ENCODE measurements at regions not wholly inside any gene's neighbourhood (a gene's known extent, or its start where the extent isn't known, plus 50 kb on each side); places are given as distances from the start of the nearest gene placed in this dataset.

DNA sequence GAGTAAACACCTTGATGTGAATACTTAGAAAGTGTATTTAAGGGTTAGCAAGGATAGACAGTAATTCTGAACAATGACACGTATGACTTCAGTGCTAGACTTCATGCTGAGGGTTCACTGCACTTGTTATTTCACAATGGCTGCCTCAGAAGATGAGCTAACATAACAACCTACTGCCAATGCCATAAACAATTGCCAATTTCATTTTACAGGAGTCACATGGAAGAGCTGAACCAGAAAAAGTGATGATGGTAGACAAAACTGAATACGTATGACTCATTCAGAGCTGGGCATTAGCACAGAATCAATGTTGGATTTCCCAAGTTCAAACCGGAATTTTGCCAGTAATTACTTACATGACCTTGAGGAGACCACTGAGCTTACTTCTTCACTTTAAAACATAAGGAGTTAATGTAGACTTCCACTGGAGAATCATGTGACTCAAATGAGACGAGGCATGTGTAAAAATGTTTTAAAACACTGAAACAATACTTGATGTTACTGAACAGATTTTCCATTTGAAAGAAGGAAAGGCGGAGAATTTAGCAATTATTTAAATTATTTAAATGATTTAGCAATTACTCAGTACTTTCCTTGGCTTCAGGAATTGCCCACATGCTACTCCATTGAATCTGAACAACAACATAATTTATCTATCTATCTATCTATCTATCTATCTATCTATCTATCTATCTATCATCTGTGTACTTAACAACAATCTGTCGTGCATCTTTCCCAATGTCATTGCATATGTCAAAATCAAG lies 868.5 kb upstream of the SLIT2 start:
- no peak for DNase-seq

DNA sequence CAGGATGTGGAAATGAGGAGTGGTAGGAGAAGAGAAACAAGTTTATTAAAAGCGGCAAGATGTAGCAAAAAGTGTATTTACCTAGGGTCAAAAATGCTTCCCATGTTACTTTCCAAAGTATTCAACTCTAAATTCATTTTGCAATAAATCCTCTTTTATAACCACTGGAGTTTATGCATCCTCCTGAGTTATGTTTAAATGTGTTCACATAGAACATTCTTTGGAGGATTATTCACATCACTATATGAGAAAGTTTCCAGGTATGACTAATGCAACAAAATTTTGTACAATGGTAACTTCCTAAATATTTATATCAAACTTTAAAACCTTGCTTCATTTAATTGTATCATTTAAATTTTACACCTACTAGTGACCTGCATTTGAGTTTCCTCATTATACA lies 870.6 kb upstream of the SLIT2 start:
- DNase-seq: no peak

DNA sequence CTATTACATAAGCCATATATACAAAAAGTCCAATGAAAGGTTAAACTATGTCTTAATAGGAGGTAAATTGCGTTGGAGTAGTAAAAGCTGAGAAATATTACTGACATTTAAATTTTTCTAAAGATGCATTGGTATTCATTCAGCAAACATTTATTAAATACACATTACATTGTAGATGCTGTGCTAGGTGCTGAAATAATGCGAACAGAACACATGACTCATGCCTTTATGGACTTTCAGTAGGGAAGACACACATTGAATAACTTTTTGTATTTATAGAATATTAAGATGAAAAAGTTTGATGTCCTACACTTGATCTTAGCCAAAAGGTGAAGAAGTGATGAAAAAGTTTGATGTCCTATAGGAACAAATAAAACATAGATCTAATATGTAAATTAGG lies 871.1 kb upstream of the SLIT2 start:
- no peak for DNase-seq

DNA sequence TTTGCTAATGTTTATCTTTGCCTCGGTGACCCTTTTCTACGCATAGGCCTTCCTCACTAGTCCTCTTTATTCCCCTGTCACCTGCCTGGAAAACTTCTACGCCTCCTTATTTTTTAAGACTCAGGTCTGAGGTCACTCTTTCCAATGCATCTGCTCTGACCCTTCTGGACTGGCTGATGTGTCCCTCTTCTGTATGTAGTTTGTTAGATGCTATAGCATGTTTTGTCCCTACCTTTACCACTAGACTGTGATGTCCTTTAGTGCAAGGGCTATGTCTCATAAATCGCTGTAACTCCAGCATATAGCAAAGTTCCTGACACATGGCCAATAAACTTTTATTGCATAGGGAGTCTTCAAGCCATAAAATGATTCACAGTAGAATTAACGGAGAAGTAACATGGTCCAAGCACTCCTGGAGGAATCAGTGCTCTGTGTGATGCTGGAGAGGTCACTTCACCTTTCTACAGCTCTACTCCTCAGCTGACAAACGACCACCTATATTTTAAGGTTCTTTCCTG lies 872.5 kb upstream of the SLIT2 start:
- no peak for DNase-seq

DNA sequence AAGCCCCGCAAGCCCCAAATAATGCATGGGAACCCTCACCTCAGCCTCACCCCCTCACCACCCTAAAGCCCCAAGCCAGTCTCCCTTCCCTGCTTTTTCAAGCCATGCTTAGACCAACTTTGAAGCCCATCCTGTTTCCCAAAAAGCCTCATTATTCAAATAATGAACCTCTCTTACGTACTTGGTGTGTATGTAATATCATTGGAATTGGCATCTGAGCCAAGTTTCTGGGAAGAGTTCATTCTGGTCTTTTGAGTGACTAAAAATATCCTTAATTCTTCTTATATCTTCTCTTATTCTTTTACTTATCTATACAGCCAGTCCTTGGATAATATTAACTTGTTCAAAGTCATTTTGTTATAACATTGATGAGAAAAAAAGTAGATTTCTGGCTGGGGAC lies 875.8 kb upstream of the SLIT2 start:
- DNase-seq: no peak

DNA sequence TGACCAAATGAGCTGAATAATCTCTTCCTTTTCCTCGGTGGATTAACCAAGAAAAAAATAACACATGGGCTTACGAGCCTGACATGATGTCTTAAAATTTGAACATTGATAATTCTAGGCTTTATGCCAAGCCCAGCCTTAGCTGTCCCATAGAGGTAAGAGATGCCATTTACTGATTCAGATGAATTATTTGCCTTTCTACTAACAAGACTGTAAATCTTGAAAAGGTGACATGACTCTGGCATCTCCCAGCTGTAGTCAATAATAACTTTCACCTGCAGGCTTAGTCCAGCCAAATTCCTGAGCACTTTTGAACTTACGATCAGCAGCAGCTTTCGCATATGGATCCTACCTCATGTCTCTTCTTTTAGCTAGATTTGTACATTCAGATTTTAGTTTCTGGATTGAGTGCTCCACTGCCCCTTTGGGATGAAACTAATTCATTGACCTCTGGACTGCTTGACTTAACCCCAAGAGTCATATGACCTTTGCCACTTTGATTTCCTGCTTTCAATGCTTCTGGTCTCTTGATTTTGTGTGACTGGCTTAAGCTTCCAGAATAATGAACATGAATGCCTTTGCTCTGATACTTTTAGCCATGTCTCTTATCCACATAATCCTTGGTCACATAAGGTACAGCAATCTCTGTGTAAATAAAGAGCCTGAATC lies 876.4 kb upstream of the SLIT2 start:
- DNase-seq: no peak

DNA sequence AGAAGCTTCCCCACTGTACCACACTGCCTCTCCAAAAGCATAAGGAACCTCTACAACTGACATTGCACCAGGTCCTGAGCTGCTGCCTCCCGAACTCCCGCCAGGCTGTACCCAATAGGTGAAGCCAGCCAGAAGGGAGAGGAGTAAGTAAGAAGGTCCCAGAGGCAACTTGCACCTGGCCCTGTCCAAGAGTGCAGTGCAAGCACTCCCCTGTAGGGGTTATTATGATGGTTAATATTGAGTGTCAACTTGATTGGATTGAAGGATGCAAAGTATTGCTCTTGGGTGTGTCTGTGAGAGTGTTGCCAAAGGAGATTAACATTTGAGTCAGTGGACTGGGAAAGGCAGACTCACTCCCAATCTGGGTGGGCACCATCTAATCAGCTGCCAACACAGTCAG lies 879.3 kb upstream of the SLIT2 start:
- no peak for DNase-seq

DNA sequence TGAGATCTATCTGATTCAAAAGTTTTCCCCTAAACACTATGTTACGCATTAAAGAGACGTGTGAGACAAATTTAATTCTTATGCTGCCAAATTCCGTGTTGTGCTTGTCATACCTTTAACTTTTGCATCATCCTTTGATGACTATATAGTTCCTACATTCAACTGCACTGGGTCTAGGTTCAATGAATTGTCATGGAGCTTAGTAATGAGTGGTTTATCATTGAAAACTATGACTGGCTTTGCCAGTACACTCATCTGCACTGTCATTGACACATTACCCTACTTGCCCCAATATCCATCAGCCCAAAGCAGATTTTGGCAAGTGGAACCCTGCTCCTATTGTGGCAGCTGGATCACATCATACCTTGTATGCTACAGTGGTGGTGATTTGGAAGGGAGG lies 882.9 kb upstream of the SLIT2 start:
- no peak for DNase-seq

DNA sequence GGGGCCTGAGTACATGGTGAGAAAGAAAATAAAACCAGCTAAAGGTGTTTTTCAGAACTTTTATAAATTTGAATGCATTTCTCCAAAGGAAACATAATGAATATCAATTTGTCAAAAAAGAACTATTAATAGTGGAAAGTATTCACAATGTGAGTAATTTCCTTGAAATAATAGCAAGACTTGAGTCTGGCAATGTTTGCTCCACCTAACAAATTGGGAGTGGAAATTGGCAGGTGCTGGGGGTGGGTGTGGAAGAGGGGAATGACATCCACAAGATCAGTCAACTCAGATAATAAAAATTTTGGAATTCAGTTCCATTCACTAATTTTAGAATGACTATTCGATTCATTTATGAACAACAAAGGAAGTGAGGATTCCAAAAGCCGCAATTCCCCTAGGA lies 884.8 kb upstream of the SLIT2 start:
- no peak for DNase-seq

DNA sequence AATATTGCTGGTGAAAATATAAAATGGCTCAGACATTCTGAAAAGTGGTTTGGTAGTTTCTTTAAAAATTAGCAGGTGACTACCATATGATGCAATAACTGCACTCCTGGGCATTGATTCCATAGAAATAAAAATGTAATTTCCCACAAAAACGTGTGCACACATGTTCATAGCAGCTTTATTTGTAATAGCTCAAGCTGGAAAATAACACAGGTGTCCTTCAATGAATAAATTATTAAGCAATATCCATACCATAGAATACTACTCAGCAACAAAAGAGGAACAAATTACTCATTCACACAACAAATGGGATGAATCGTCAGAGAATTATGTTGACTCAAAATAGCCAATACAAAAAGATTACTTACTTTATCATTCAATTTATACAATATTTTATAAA lies 893.7 kb upstream of the SLIT2 start:
- DNase-seq: no peak

DNA sequence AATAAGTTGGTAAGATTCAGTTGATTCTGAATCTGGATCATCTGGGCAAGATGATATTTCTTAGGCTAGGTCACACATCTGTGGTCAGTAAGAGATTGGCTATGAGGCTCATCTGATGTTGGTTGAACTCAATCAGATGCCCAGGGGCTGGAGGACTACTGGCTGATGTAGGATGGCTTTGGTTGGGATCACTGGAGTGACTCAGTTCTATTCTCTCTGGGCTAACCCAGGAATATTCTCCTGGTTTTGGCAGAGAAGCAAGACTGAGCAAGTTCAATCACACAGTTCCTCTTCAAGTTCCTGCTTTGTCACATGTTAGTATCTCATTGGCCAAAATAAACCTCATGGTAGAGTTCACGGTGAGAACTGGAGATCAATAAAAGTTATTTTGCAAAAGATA lies 902.3 kb upstream of the SLIT2 start:
- DNase-seq: no peak

DNA sequence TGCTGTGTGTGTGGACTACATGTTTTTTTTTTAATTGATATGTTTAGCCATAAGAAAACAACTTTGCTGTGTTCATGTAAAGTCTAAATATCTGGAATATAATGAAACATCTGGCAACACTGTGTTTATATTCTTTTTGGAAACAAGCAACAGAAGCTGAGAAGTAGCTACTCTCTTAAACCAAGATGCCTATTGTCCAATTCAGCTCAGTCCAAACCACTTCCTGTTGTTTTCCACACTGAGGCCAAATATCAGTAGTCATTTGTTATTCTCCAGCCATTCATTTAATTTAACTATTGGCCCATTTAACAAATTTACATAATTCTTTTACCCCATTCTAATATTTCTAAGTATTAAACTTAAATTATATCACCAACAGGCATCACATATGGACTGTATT lies 903.0 kb upstream of the SLIT2 start:
- DNase-seq: no peak

DNA sequence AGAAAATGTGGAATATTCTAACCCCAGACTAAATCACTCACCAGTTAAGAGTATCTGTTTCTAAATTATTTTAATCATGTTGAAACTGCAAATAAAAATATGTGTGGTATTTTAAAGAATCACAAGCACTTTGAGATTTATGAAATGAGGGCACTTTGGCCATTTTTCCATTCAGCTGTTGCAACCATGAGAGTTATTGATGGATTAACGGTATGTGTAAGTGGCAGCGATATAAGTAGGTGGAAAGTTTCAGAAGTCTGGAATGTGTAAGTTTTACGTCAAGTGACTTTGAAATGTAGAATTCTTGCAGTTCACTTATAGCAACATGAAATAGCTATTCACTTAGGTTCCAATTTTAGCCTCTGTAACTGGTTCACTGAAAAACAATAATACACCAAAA lies 905.1 kb upstream of the SLIT2 start:
- no peak for DNase-seq

DNA sequence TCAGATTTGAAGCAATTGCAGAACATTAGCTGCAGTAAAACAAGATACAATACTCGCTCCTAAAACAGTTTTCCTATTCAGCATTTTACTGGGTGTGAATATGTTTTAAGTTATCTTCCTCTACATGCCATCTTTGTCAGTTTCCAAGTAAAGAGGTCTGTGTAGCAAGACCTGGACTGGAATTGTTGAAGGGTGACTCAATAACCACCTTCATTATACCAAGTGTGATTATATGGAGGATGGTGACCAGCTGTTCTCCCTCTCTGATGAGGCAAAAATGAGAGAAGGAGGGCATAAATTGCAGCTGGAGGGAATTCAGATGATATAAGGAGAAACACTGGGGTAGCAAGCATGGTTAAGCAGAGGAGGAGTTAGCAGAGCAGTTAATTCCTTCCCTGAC lies 922.1 kb upstream of the SLIT2 start:
- no peak for DNase-seq

DNA sequence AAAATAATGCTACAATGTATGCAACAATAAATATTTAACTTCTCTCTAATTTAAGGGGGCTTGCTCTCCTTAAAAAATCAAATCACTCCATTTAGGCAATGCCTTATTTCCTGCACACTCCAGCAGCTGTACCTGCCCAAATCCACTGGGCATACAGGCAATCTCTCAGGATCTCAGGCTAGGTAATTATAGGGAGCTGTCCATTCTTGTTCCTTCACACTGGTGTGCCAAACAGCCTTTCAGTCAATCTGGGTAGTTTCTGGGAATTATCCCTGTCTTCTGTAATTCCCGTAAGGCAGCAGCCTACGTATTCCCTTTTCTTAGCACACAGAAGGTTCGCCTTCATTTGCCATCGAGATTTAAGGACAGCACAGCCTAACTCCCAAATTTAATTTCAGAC lies 922.6 kb upstream of the SLIT2 start:
- DNase-seq: no peak

DNA sequence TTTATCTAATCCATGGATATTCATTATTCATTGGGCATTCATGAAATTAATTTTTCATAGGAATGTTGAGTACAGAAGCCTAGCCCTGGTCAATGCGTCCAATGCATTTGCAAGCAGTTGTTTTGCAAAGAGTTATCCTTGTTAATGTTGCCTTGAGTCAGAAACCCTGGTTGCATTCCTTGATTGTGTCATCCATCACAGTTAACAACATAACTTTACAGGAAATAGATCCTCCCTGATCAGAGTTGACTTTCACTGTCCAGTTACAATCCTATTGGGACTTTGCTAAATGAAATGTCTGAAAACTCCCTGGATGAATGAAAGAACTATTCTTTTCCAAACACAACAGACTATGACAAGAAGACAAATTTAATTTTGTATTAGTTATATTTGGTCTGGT lies 924.3 kb upstream of the SLIT2 start:
- no peak for DNase-seq

DNA sequence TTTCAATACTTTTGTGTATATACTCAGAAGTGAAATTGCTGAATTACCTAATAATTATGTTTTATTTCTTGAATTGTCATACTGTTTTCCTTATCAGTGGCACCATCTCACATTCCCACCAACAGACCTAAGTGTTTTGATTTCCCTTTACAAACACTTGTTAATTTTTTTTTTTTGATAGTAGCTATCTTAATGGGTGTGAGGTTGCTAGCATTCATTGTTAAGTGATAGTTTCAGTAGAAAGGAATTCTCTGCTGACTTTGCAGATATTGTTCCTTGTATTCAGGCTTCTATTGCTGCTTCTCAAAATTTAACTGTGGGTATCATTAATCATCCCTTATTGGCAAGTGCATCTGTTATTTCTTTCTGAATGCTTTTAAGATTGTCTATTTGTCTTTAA lies 927.5 kb upstream of the SLIT2 start:
- DNase-seq: no peak

DNA sequence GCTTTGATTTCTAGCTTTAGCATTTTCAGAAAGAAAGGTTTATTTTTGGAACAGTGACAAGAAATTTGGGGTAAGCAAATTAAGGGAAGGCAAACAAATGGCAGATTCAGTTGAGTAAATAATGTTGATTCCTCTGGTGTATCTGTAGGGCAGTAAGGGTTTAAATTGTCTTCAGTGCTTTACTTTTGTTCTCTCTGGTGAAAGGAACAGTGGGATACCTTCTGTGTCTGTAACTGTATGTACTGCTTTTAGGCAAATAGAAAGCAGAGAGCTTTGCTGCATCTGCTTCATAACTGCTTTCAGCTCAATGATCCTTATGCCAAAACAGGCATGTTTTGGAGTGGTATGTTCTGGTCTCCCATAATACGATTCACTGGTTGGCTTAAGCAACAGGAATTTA lies 932.1 kb upstream of the SLIT2 start:
- no peak for DNase-seq

DNA sequence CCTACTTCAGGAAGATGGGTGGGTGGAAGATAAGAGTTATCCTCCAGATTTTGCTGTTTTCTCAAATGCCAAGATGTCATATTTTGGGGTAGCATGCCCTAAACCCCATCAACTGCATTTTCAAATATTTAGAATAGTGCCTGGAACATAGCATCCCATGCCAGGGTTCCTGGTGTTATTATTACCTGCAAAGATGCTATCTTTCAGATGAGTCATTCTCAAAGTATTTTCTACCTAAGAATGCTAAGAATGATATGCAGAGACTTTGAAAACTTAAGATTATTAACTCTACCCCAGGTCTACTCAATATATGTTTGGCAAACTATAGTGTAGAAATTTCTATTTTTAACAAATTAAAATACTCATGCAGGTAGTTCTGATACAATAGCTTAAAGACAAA lies 934.3 kb upstream of the SLIT2 start:
- DNase-seq: no peak

DNA sequence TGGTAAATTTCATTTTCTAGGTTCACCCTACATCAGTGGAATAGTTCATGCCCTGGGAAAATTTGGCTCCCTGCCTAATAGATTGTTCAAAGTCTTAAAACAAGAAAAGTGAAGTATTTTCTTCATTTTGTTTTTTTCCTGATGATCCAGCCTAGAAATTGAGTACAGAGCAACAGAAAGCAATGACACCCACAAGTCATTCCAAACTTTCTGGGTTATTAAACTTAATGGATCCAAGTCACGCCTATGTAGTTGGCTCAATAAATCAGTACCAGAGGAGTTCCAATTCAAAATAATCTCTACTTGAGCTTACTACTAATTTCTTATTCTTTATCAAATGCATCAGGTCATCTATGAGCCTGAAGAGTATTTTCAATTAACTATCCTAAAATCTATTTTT lies 937.6 kb upstream of the SLIT2 start:
- DNase-seq: no peak

DNA sequence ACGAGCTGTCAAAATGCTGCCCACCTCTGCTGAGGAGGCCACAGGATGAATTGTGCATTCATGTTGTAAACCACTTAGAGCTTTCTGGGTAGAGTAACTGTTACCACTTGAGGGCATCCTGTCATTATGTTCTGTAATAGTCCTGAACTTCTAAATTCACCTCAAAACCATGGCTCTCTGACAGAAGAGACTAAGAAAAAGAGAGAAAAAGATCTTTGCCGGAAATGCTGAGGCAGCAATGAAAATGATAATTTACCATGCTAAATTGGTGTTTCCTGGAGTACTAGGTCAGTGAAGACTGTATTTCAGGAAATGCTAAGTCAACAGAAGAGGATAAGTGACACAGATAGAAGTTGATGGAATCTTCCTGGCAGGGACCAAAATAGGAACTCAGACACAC lies 942.3 kb upstream of the SLIT2 start:
- no peak for DNase-seq

DNA sequence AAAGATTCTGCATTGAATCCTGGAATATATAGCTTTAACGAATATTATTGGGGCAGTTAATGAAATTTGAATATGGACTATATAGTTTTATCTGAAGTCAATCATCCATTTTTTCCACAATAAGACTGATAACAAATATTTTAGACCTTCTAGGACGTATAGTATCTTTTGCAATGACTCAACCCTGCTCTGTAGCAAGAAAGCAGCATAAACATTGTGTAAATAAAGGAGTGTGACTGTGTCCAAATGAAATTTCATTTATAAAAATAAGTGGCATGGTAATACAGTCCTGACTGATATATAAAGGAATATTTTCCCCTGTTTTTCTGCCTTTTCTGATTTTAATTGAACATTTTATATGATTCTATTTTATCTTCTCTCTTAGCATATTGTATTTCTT lies 947.7 kb upstream of the SLIT2 start:
- no peak for DNase-seq

DNA sequence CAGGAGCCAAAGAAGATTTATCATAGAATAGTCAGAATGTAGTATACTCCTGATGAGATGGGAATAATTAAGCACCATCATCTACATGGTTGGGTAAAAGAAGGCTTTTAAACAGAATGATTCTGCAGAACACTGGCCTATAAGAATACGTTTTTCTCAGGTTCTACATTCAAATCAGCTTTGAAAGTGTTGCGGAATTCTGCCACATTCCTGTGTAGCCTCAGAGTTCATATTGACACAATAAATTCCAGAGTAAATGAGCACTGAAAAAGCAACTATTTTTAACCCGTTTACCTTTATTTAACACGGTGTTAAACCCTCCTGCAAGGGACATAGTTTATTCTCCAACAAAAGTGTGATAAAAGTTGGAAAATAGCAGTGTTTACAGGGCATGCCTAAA lies 950.2 kb upstream of the SLIT2 start:
- DNase-seq: no peak

DNA sequence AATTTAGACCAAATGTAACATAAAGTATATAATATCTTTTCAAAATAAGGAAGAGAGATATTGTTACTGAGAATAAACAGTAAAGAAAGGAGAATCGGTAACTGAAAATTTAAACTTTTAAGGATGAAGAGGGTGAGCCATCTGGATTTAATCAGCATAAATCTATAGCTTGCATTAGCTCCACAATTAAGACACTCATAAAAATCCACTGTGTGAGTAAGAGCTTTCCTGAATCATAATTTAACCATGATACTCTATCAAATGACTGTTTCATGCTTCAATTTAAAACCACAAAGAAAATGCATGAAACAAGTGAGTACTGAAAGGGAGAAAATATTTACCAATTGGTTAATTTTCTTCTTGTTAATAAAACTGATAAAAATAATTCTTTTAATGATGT lies 951.5 kb upstream of the SLIT2 start:
- DNase-seq: no peak

DNA sequence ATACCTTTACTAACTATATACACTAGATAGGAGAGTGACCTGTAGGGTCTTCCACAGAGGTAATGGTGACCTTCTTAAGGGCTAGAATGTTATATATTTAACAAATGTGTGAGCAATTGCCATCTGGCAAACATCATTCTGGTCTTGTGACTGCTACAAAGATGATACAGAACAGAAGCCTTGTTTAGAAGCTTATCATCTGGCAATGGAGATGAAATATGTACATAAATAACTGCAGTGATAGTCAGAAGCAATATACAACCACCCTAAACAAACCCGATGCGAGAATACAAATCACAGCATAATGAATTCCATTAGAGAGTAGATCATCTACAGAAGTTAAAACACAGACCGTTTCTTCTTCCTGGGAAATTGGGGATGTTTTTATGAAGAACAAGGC lies 952.7 kb upstream of the SLIT2 start:
- DNase-seq: no peak
